ENCODE measurements at regions not wholly inside any gene's neighbourhood (a gene's known extent, or its start where the extent isn't known, plus 50 kb on each side); places are given as distances from the start of the nearest gene placed in this dataset.

DNA sequence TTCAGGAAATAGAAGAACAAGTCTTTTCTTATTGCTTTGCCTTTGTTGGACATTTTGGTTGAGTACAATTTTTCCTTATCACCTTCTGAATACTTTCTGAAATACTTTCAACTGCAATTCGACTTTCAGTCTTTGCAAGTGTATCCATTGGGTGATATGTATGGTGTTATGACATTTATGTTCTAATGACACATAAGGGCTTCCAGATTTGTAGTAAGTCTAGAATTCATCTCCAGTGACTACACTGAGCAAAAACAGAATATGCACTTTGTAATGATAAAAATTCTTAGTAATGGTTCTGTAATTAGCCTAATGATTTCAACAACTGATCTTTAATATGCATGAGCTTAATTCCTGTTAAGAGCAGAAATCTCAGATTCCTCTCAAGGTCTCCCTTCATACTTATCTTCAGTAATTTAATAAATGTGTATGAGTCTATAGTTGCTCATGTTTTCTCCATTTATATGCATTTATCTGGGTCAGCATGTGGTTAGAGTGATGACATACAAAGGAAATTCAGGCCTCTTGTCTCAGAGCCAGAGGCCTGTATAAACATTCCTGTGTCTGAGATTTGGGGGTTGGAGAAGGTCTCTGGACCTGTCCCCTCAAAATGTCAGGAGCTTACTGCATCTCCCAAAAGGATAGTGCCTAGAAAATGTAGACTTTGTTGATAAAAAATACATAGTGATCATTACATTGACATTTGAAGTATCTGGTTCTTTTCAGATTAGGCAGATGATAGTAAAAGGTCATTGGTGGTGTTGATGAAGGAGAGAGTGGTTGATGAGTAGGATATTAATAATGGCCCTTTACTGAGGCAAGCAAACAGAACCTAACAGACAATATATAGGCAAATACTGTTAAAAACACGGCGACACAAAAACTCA is 114.9 kb downstream of the QPCT start:
- TF ChIP-seq, protein P1, sequence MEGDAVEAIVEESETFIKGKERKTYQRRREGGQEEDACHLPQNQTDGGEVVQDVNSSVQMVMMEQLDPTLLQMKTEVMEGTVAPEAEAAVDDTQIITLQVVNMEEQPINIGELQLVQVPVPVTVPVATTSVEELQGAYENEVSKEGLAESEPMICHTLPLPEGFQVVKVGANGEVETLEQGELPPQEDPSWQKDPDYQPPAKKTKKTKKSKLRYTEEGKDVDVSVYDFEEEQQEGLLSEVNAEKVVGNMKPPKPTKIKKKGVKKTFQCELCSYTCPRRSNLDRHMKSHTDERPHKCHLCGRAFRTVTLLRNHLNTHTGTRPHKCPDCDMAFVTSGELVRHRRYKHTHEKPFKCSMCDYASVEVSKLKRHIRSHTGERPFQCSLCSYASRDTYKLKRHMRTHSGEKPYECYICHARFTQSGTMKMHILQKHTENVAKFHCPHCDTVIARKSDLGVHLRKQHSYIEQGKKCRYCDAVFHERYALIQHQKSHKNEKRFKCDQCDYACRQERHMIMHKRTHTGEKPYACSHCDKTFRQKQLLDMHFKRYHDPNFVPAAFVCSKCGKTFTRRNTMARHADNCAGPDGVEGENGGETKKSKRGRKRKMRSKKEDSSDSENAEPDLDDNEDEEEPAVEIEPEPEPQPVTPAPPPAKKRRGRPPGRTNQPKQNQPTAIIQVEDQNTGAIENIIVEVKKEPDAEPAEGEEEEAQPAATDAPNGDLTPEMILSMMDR (IDR thresholded peaks at IDR 0.05) = no peak
- TF ChIP-seq POLR2AphosphoS5 (IDR thresholded peaks at IDR 0.05) = no peak
- no peak for TF ChIP-seq POLR2A (IDR thresholded peaks at IDR 0.05)
- no peak for TF ChIP-seq EP300 (IDR thresholded peaks at IDR 0.05; ENCODE audit: low read depth)

Measured in transverse colon (tissue), 4 donors.